K562 (cell line): ENCODE measurements at regions not wholly inside any gene's neighbourhood (a gene's known extent, or its start where the extent isn't known, plus 50 kb on each side); places are given as distances from the start of the nearest gene placed in this dataset.

Source experiments
- ATAC-seq: fragments of 200-7000 bp; cut with Tn5 transposase; 3 replicates; pipeline ENCODE4 v1.9.1; 2020; ENCODE audit warnings: moderate library complexity
- BruUV-seq: library from RNA; stranded (reverse); fragments of 400-500 nt; replicated peaks from 2 replicates; lab custom pipeline; 2021; lab: Mats Ljungman, UMichigan
- CTCF ChIA-PET: fragments of 300-600 bp; formaldehyde crosslinking; extraction: SDS; loops from one replicate; lab custom pipeline; 2021; ENCODE audit warnings: low intra/inter-chr PET ratio; lab: Yijun Ruan, JAX
- POLR2A ChIA-PET: fragments of 300-600, 350-650 bp; sonication (Branson Sonifier 250); formaldehyde crosslinking; extraction: SDS; loops from one replicate; lab custom pipeline; 2021; ENCODE audit warnings: antibody characterized with exemption, inconsistent platforms; lab: Yijun Ruan, JAX
- DNase-seq, 4 experiments: peaks; one replicate each; pipeline versions ENCODE4 v3.0.0 to v3.0.0-alpha.2; 2011 to 2018; ENCODE audit warnings: low spot score in 3 of 4, mixed read lengths in 3 of 4; ENCODE audit errors: extremely low read depth in 1 of 4
- FAIRE-seq: peaks from 2 replicates; lab custom pipeline; 2011; peaks lifted over from hg19 to GRCh38; lab: Jason Lieb, UNC
- H2AFZ ChIP-seq: 2 replicates; pipeline ENCODE4 v1.6.0; 2011; ENCODE audit warnings: low read depth, low read length, control low read depth, inconsistent platforms
- H3K27ac ChIP-seq: fragments of 200-600 bp; 3 replicates; pipeline ENCODE4 v1.8.0; 2011; ENCODE audit warnings: low read depth, mild to moderate bottlenecking, control low read depth, inconsistent platforms, low read length, moderate library complexity, mixed read lengths; ENCODE audit errors: extremely low read depth
- H3K27me3 ChIP-seq, 2 experiments: fragments of 300-600 bp in 1 of 2; 2 replicates in 1 of 2; 3 replicates in 1 of 2; pipeline versions ENCODE4 v1.6.0 to v1.8.0; 2011; ENCODE audit warnings: inconsistent platforms in 2 of 2, low read length in 2 of 2, mild to moderate bottlenecking in 1 of 2, mixed read lengths in 1 of 2, moderate library complexity in 1 of 2; ENCODE audit not compliant: control insufficient read depth in 2 of 2, insufficient read depth in 2 of 2
- H3K36me3 ChIP-seq: fragments of 300-600 bp; 3 replicates; pipeline ENCODE4 v1.8.0; 2011; ENCODE audit warnings: mild to moderate bottlenecking, low read length, inconsistent platforms; ENCODE audit not compliant: control insufficient read depth, insufficient read depth
- H3K4me1 ChIP-seq, 2 experiments: fragments of 200-600 bp in 1 of 2; replicated peaks in 1 of 2; 2 replicates in 1 of 2; 3 replicates in 1 of 2; pipeline versions ENCODE4 v1.5.1 to v1.8.0; 2011; ENCODE audit warnings: inconsistent platforms in 2 of 2, low read length in 2 of 2, mild to moderate bottlenecking in 1 of 2, mixed read lengths in 1 of 2, moderate library complexity in 1 of 2; ENCODE audit not compliant: control insufficient read depth in 2 of 2, insufficient read depth in 2 of 2
- H3K4me2 ChIP-seq: 2 replicates; pipeline ENCODE4 v1.6.1; 2011; ENCODE audit warnings: low read length, control low read depth, inconsistent platforms, mixed read lengths; ENCODE audit not compliant: insufficient read depth
- H3K4me3 ChIP-seq: fragments of 200-600 bp; sonication (generic), shearing (Covaris generic); 2 replicates; pipeline ENCODE4 v1.5.1; 2016; ENCODE audit warnings: control low read depth, inconsistent platforms
- H3K79me2 ChIP-seq: fragments of 200-600 bp; 3 replicates; pipeline ENCODE4 v1.8.0; 2011; ENCODE audit warnings: low read length, inconsistent platforms; ENCODE audit not compliant: control insufficient read depth, insufficient read depth
- H3K9ac ChIP-seq, 2 experiments: 2 replicates each; pipeline versions ENCODE4 v1.6.0 to v1.6.1; 2011; ENCODE audit warnings: low read depth in 2 of 2, low read length in 2 of 2, control low read depth in 1 of 2, inconsistent platforms in 1 of 2, mild to moderate bottlenecking in 1 of 2, mixed read lengths in 1 of 2; ENCODE audit not compliant: insufficient read depth in 1 of 2
- H3K9me1 ChIP-seq: one replicate; pipeline ENCODE4 v1.6.0; 2011; ENCODE audit warnings: inconsistent platforms, mild to moderate bottlenecking, low read length, moderate library complexity; ENCODE audit not compliant: control insufficient read depth, insufficient read depth
- H3K9me3 ChIP-seq: replicated peaks from 2 replicates; pipeline ENCODE4 v1.5.1; 2011; ENCODE audit warnings: low read depth, low read length, inconsistent platforms; ENCODE audit not compliant: control insufficient read depth, insufficient read depth
- H4K20me1 ChIP-seq: replicated peaks from 2 replicates; pipeline ENCODE4 v1.6.1; 2011; ENCODE audit warnings: low read length, inconsistent platforms, mixed read lengths; ENCODE audit not compliant: control insufficient read depth, insufficient read depth
- CC2D1A ChIP-seq: fragments of 450-650 bp; IDR thresholded peaks from 2 replicates; pipeline ENCODE4 v1.6.1; 2017; ENCODE audit warnings: mild to moderate bottlenecking
- GATAD2B ChIP-seq: fragments of 450-650 bp; IDR thresholded peaks from 2 replicates; pipeline ENCODE4 v1.6.1; 2017; ENCODE audit warnings: mild to moderate bottlenecking, borderline replicate concordance
- IRF2 ChIP-seq: sonication (generic); formaldehyde crosslinking; IDR thresholded peaks from 2 replicates; pipeline ENCODE4 v1.8.1; 2022; ENCODE audit warnings: mild to moderate bottlenecking, missing genetic modification reagents
- LCOR ChIP-seq: sonication (generic); formaldehyde crosslinking; IDR thresholded peaks from 2 replicates; pipeline ENCODE4 v1.8.0; 2022; ENCODE audit warnings: mild to moderate bottlenecking, missing genetic modification reagents
- NFIC ChIP-seq: fragments of 450-650 bp; IDR thresholded peaks from 2 replicates; pipeline ENCODE4 v1.6.1; 2017; ENCODE audit warnings: mild to moderate bottlenecking, inconsistent platforms
- VEZF1 ChIP-seq: fragments of 200-800 bp; sonication (Bioruptor generic); IDR thresholded peaks from 2 replicates; pipeline ENCODE4 v1.6.1; 2017; ENCODE audit warnings: missing genetic modification characterization, missing compliant biosample characterization
- ZBTB8A ChIP-seq: fragments of 450-650 bp; IDR thresholded peaks from 2 replicates; pipeline ENCODE4 v1.6.1; 2018; ENCODE audit warnings: mild to moderate bottlenecking, moderate library complexity; ENCODE audit not compliant: partially characterized antibody
- ZNF696 ChIP-seq: fragments of 250-450 bp; sonication (Bioruptor Pico); conservative IDR thresholded peaks from 2 replicates; pipeline ENCODE4 v1.4.0; 2020; ENCODE audit warnings: mild to moderate bottlenecking, moderate library complexity
- ZNF764 ChIP-seq: fragments of 250-450 bp; sonication (Bioruptor Pico); IDR thresholded peaks from 2 replicates; pipeline ENCODE4 v1.4.0; 2020; ENCODE audit warnings: low read depth, mild to moderate bottlenecking, moderate library complexity
- WGBS: fragments of 100-300 bp; shearing (Covaris generic); methylation state at CpG from one replicate; pipeline ENCODE4 v1.1.6; 2016; ENCODE audit warnings: low coverage, mixed read lengths; ENCODE audit not compliant: insufficient coverage; ENCODE audit errors: missing lambda C conversion rate; 5-methylcytosine and 5-hydroxymethylcytosine counted together
- in situ Hi-C: fragments of 300-500 bp; cut with MboI; formaldehyde crosslinking; loops from 4 replicates; pipeline ENCODE4 v1.15.0; 2018; ENCODE audit warnings: inconsistent platforms, mixed read lengths
- intact Hi-C: fragments of 100-400 bp; cut with micrococcal nuclease; formaldehyde crosslinking; loops from 2 replicates; pipeline ENCODE4 v1.14.2; 2022
- TF ChIP-seq, protein P1 (sequence below): fragments of 450-650 bp; formaldehyde crosslinking; IDR thresholded peaks from 2 replicates; pipeline ENCODE4 v1.4.0; 2020; ENCODE audit warnings: mild to moderate bottlenecking, mixed read lengths
- TF ChIP-seq, protein P2 (sequence below), 2 experiments: IDR thresholded peaks; 2 replicates each; pipeline ENCODE4 v1.6.1; 2011; ENCODE audit warnings: borderline replicate concordance in 1 of 2, control low read depth in 1 of 2, low read depth in 1 of 2, low read length in 1 of 2, mild to moderate bottlenecking in 1 of 2, mixed read lengths in 1 of 2, moderate library complexity in 1 of 2; ENCODE audit not compliant: insufficient read depth in 1 of 2, insufficient read length in 1 of 2, poor library complexity in 1 of 2, severe bottlenecking in 1 of 2; ENCODE audit errors: extremely low read depth in 1 of 2

GRCh38 chr7:17447728-17448478 is 149.5 kb downstream of the AHR start:
- H3K4me1 ChIP-seq, result no peaks in the 10 kb centered on the region
- no peak overlapping the region for H2AFZ ChIP-seq
- H3K9me1 ChIP-seq, result no peaks in the 10 kb centered on the region
- H3K36me3 ChIP-seq, result no peaks in the 10 kb centered on the region
- FAIRE-seq, result no peak
- intact Hi-C loops (no loop called here), in situ Hi-C loops (no loop called here)
- ChIA-PET CTCF (no interaction called here), POLR2A (no interaction called here)
- H3K9ac ChIP-seq, result no peak overlapping the region
- H3K27me3 ChIP-seq, result no peaks in the 10 kb centered on the region
- ATAC-seq, result no peak
- H3K4me3 ChIP-seq, result no peak overlapping the region
- peaks cover 3% of the 10 kb centered on the region; the same call in 1 of the 2 replicates for H3K9me3 ChIP-seq
- 0% methylated on average over 1 of the region's 1 CpG for WGBS
- no peaks in the 10 kb centered on the region for H4K20me1 ChIP-seq
- H3K4me2 ChIP-seq, result no peak overlapping the region
- no TSS peak for BruUV-seq
- no peaks in the 10 kb centered on the region for H3K79me2 ChIP-seq
- H3K27ac ChIP-seq, result no peak overlapping the region
- DNase-seq, result no peak
- TF ChIP-seq, protein P1, sequence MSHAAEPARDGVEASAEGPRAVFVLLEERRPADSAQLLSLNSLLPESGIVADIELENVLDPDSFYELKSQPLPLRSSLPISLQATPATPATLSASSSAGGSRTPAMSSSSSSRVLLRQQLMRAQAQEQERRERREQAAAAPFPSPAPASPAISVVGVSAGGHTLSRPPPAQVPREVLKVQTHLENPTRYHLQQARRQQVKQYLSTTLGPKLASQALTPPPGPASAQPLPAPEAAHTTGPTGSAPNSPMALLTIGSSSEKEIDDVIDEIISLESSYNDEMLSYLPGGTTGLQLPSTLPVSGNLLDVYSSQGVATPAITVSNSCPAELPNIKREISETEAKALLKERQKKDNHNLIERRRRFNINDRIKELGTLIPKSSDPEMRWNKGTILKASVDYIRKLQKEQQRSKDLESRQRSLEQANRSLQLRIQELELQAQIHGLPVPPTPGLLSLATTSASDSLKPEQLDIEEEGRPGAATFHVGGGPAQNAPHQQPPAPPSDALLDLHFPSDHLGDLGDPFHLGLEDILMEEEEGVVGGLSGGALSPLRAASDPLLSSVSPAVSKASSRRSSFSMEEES (CRISPR knock-in tag), result no peak
- TF ChIP-seq LCOR (CRISPR knock-in tag), result no peak
- no peak for TF ChIP-seq CC2D1A
- TF ChIP-seq ZNF764 (CRISPR knock-in tag), result no peak
- TF ChIP-seq, protein P2, sequence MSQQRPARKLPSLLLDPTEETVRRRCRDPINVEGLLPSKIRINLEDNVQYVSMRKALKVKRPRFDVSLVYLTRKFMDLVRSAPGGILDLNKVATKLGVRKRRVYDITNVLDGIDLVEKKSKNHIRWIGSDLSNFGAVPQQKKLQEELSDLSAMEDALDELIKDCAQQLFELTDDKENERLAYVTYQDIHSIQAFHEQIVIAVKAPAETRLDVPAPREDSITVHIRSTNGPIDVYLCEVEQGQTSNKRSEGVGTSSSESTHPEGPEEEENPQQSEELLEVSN (IDR thresholded peaks at IDR 0.05; ENCODE audit: borderline replicate concordance in 1 of 2, extremely low read depth in 1 of 2, insufficient read depth in 1 of 2, insufficient read length in 1 of 2, low read depth in 1 of 2, low read length in 1 of 2, poor library complexity in 1 of 2, severe bottlenecking in 1 of 2), result no peak
- TF ChIP-seq NFIC, result no peak
- no peak for TF ChIP-seq IRF2 (CRISPR knock-in tag)
- no peak for TF ChIP-seq ZBTB8A
- TF ChIP-seq VEZF1 (CRISPR knock-in tag), result no peak
- no peak for TF ChIP-seq ZNF696 (CRISPR knock-in tag)
- no peak for TF ChIP-seq GATAD2B
